ENCODE measurements at regions not wholly inside any gene's neighbourhood (a gene's known extent, or its start where the extent isn't known, plus 50 kb on each side); places are given as distances from the start of the nearest gene placed in this dataset.

GRCh38 chr11:119934866-119935265, 203.0 kb downstream of the TRIM29 start:
- no peak for DNase-seq

- DNase-seq = no peak
These were observed 203.6 kb downstream of the TRIM29 start for GRCh38 chr11:119934267-119934666.

- no peak for DNase-seq
These were observed 204.3 kb downstream of the TRIM29 start for GRCh38 chr11:119933584-119933983.

- DNase-seq = no peak
These were observed 204.0 kb upstream of the NECTIN1 start for GRCh38 chr11:119932828-119933562.

- no peak for DNase-seq
These were observed 199.0 kb upstream of the NECTIN1 start for GRCh38 chr11:119928047-119928446.

DNA sequence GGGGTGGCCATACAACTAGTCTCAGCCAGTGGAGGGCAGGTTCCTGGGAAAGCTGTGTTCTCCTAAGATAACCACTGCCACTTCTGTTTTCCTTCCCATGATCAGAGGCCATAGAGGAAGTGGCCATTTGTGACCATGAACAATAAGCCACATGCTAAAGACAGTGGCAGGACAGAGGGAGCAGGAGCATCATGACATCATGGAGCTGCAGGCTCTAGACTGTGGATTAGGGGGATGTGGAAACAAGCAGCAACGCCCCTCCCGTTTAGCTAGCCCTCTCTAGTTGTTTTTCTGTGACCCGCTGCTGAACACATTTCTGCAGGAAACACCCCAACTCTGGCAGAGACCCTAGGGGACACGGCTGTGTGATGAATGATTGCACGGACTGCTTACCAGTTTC, 195.0 kb upstream of the NECTIN1 start:
- DNase-seq = no peak

GRCh38 chr11:119921571-119921970, 192.6 kb upstream of the NECTIN1 start:
- no peak for DNase-seq

GRCh38 chr11:119920666-119921387, 191.8 kb upstream of the NECTIN1 start:
- DNase-seq = no peak

DNA sequence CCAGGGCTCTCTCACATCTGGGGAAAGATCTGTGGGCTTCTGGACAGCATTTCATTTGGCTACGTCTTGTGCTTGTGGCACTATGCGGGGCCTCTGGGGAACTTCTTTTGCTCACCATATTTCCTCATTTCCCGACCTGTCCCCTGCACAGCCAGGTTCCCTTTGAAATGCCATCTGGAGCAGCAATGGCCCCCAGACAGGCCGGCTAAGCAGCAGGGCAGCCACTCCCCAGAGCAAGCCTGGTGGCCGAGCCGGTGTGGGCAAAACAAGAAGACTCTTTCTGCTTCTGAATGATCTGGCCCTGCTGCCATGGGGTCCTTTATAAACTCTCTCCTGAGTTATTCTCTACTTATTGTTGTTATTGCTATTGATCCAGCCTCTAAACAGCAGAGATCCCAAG, 190.7 kb upstream of the NECTIN1 start:
- DNase-seq = no peak

DNA sequence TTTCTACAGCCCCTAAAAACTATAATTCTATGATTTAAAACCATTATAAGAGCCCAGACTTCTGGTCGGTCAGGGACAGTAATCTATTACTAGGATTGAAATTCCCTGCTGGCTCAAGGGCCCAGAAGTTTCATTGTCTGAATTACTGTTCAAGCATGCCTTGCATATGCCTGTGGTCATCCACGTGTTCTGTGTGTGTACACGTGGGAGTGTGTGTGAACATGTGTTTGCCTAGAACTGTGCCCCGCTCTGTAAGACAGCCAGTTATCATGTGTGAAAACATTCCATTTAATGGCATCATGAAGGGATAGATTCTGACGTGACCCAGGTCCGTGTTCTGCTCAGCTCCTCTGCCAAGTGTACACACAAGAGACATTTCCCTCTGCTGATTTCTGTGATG, 189.3 kb upstream of the NECTIN1 start:
- no peak for DNase-seq

DNA sequence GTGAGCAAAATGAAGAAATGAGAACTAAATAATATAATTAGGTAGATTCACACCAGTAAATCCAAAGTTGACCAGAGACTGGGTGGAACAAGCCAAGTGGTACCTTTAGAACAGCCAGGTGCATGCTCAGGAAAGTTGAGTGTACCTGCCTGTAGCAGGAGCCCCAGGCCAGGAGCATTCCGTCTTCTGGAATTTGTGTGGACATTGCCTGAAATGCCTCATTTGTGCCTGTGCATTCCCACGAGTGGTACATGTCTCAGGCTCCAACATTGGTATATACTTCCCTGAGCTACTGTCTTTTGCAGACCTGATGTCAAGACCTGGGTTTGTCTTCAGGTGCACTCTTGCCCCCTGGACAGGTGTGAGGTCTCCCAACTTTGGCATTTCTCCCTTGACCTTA, 187.6 kb upstream of the NECTIN1 start:
- DNase-seq = no peak

DNA sequence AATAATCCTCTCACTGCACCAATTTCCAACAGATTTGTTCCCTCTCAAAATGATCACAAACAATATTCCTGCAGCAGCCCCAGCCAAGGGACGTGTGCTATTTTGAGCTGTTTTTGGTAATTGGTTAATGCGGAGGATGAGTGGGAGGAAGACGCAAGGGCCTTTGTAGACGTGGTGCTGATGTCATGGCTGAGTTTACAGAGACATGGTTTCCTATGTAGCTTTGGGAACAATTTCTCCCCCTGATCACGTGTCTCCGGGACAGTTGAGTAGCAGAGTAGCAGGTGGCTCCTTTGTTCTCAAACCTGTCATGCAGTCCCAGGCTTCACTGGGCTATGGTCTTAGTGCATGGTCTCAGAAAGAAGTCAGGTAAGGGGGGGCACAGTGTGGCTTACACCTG, 183.2 kb upstream of the NECTIN1 start:
- DNase-seq = no peak

DNA sequence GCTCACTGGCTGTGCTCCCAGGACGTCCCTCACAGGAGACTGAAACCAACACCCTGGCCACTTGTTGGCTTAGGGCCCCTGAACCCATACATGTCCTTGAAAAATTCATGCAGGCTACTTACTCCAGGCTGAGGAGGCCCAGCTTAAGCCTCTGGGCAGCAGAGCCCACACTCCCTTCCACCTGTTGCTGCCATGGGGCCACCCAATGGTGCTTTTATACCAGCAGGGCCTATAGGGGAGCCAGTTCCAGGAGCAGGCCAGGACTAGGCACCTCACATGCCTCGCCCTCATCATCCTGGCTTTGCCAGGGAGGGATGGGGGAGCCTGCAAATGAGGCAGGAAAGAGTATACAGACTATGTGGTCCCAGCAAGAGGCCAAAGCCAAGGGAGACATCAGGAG, 181.7 kb upstream of the NECTIN1 start:
- no peak for DNase-seq

DNA sequence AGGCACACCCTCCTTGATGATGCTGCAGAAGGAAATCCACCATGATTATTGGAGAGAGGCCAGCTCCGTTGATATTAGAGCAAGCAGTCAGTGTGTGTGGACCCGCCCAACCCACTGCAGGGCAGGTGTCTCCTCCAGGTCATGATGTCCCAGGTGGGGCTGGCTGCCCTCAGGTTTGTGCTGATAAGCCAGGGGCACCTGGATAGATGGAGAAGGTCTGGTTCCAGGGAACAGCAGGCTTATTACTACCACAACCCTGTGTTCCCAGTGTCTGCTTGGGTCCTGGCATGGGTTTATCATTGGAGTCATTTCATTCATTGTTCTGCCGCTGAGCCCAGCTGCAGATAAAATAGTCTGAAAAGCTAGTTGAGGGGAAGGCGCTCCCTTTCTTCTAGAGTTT, 181.1 kb upstream of the NECTIN1 start:
- no peak for DNase-seq

DNA sequence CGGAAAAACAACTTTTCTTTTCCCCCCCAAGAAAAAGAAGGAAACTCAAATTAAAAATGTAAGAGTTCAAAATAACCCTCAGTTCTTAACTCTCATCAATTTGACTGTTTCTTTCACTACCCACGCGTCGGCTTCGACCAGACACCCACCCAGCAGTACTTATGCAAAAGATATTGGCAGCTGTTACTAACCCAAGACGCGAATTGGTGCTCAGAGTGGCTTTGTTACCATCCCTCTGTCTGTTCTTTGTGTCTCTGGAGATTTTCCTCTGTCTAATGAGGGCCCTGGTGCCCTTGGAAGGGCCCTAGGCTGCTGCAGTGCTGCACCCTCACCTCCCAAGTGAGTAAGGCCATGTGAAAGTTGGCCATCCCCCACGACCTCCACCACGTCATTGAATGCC, 180.5 kb upstream of the NECTIN1 start:
- no peak for DNase-seq

DNA sequence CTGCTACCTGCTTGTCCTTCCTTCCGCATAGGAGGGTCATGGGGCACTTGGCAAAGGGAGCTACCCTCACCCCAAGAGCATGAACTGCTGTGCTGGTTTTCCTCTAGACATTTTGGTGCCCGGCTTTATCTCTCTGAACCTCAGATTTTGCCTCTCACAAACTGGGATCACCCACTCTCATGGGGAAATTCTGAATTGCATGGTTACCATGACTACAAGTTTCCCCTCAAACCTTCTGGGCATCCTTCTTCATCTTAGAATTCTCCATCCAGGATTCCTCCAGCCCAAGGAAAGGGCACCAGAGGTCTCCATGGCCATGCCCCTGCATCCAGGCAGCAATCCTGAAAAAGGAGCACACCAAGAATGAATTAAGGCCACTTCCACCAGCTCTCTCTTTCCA, 180.1 kb upstream of the NECTIN1 start:
- no peak for DNase-seq

- no peak for DNase-seq
These were observed 179.5 kb upstream of the NECTIN1 start for GRCh38 chr11:119908573-119908904.

GRCh38 chr11:119907878-119908572, 179.0 kb upstream of the NECTIN1 start:
- no peak for DNase-seq

- no peak for DNase-seq
These were observed 178.3 kb upstream of the NECTIN1 start for GRCh38 chr11:119907122-119907851.

- no peak for DNase-seq
These were observed 177.4 kb upstream of the NECTIN1 start for GRCh38 chr11:119906376-119906775.

- DNase-seq = no peak
These were observed 176.2 kb upstream of the NECTIN1 start for GRCh38 chr11:119905162-119905561.

GRCh38 chr11:119904531-119905035, 175.6 kb upstream of the NECTIN1 start:
- no peak for DNase-seq

- DNase-seq = no peak
These were observed 174.8 kb upstream of the NECTIN1 start for GRCh38 chr11:119903821-119904220.
